ENCODE measurements at regions not wholly inside any gene's neighbourhood (a gene's known extent, or its start where the extent isn't known, plus 50 kb on each side); places are given as distances from the start of the nearest gene placed in this dataset.

- no peak for TF ChIP-seq CTCF (conservative IDR thresholded peaks at IDR 0.05)
- no peak overlapping the region for H3K27ac ChIP-seq
Observed at GRCh38 chr5:176722757-176723156, 75.5 kb downstream of the TSPAN17 start.

DNA sequence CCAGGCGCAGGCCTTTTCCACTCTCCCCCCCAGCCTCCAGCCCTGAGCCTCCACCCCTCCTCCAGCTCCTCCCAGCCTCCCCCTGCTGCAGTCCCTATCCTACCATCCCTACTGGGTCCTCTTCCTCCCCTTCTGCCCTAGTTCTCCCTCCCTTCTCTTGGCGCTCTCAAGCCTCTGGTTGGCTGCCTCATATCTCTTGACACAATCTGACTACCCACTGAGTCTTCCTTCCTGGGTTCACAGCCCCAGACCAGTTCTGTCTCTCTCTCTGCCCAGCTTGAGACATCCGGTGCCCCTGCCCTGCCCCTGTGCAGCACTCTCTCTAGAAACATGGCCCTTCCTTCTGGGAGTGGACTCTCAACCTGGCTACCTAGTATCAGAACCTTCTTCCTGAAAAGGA is 76.2 kb downstream of the TSPAN17 start:
- no peak for TF ChIP-seq CTCF (conservative IDR thresholded peaks at IDR 0.05)

DNA sequence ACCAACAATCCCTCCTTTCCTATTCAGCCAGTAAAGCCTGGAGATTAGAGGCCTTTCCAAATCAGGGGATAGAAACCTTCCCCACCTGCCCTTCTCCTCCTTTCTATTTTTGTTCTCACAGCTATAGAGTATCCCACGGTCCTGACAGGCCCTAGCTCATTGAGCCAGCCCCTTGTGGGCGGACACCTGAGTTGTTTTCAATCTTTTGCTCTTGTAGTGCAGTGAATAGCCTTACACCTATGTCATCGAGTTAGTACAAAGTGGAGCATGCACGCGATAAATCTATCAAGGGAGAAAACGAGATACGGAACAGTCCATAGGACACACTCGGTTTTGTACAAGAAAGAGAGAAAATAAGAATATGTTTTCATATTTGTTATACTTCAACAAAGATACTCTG is 77.2 kb downstream of the TSPAN17 start:
- TF ChIP-seq CTCF (conservative IDR thresholded peaks at IDR 0.05) = no peak
- peak overlapping the region; percentile 83; the same call in 1 of the 2 replicates for H3K27ac ChIP-seq

More for the DNA sequence above, 76.2 kb downstream of the TSPAN17 start:
- no peak overlapping the region for H3K27ac ChIP-seq

- peak overlapping the region; percentile 83 for H3K27ac ChIP-seq
- no peak for TF ChIP-seq CTCF (conservative IDR thresholded peaks at IDR 0.05)
Observed at GRCh38 chr5:176725521-176726280, 78.4 kb downstream of the TSPAN17 start.

GRCh38 chr5:176726746-176727527 is 79.7 kb downstream of the TSPAN17 start:
- H3K27ac ChIP-seq = peak overlapping the region; percentile 83
- no peak for TF ChIP-seq CTCF (conservative IDR thresholded peaks at IDR 0.05)

- H3K27ac ChIP-seq = no peak overlapping the region
- TF ChIP-seq CTCF (conservative IDR thresholded peaks at IDR 0.05) = no peak
Observed at GRCh38 chr5:176727528-176727900, 80.2 kb downstream of the TSPAN17 start.

DNA sequence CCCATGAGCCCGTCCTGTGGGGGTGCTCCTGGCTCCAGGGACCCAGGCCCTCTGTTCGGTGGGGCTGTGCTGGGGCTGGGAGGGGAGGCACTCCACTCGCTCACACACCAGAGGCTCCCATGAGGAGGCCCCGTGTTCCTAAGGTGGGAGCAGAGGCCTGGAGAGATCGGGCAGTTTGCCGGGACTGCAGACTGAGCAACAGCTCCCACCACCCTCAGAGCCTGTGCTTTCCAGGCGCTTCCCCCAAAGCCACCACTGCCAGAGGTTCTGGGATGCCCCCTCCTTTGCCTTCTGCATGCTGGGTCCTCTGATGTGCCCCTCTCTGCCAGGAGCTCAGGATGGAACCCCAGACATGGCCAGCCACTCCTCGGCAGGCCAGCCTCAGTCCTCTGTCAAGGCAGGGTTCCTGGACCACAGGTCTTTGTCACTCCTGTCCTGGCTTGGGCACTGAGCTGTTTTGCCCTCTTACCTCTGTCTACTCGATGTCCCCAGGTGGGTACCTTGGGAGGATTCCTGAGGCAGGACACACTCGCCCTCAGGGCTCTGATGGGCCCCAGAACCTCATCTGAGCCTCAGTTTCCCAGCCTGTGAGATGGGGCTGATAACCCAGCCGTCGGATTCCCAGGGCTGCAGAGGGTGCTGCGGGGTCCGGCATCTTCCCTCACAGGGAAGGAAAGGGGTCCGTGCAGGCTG is 80.8 kb downstream of the TSPAN17 start:
- no peak for TF ChIP-seq CTCF (conservative IDR thresholded peaks at IDR 0.05)
- H3K27ac ChIP-seq = no peak overlapping the region
